ENCODE measurements at regions not wholly inside any gene's neighbourhood (a gene's known extent, or its start where the extent isn't known, plus 50 kb on each side); places are given as distances from the start of the nearest gene placed in this dataset.

DNA sequence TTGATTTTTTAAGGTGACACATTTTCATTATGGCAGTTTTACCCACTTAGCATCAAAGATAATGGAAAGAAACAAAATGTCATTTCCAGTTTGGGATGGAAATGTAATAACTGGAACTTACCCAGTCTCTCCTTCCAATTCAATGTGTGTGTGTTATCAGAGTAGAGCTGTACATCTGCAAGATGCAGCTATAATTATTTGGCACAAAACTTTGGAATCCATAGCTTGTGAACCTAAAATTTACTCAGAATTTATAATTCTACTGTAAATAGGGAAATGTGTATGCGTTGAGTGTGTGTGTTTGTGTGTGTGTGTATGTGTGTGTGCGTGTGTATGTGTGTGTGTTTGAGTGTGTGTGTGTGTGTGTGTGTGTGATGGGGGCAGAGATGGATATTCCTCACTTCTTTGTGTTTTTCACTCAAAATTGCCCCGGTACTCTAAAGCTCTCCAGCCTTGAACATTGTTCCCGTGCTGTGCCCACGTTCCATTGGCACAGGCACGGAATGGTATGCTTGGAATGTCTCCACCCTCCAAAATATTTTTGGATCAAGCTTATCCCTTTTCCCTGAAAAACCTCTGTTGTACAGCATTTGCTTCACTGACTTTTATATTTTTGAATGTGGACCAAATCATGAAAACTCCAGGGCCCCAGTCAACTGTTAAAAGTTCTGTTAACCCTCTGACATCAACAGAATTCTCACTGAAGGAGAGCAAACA lies 150.2 kb upstream of the BMP4 start:
- no peak overlapping the region for H3K27ac ChIP-seq
- no peaks in the 10 kb centered on the region for H3K4me1 ChIP-seq (ENCODE audit: low read depth, poor library complexity, severe bottlenecking)
- no peaks in the 10 kb centered on the region for H3K27me3 ChIP-seq (ENCODE audit: insufficient read depth, low read depth)
- H3K79me2 ChIP-seq (ENCODE audit: insufficient read depth, low read depth) = no peaks in the 10 kb centered on the region
- no peak overlapping the region for H3K9ac ChIP-seq
- H4K20me1 ChIP-seq (ENCODE audit: insufficient read depth) = no peaks in the 10 kb centered on the region
- H3K4me3 ChIP-seq (IDR thresholded peaks at IDR 0.05; ENCODE audit: insufficient read depth, low read depth, low read length) = no peak overlapping the region
- no peaks in the 10 kb centered on the region for H3K36me3 ChIP-seq (ENCODE audit: insufficient read depth)
- TF ChIP-seq, protein P1, sequence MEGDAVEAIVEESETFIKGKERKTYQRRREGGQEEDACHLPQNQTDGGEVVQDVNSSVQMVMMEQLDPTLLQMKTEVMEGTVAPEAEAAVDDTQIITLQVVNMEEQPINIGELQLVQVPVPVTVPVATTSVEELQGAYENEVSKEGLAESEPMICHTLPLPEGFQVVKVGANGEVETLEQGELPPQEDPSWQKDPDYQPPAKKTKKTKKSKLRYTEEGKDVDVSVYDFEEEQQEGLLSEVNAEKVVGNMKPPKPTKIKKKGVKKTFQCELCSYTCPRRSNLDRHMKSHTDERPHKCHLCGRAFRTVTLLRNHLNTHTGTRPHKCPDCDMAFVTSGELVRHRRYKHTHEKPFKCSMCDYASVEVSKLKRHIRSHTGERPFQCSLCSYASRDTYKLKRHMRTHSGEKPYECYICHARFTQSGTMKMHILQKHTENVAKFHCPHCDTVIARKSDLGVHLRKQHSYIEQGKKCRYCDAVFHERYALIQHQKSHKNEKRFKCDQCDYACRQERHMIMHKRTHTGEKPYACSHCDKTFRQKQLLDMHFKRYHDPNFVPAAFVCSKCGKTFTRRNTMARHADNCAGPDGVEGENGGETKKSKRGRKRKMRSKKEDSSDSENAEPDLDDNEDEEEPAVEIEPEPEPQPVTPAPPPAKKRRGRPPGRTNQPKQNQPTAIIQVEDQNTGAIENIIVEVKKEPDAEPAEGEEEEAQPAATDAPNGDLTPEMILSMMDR (conservative IDR thresholded peaks at IDR 0.05; ENCODE audit: low read depth, low read length) = no peak
- no peak overlapping the region for H3K4me2 ChIP-seq
- no peak overlapping the region for H2AFZ ChIP-seq (ENCODE audit: low read depth)

DNA sequence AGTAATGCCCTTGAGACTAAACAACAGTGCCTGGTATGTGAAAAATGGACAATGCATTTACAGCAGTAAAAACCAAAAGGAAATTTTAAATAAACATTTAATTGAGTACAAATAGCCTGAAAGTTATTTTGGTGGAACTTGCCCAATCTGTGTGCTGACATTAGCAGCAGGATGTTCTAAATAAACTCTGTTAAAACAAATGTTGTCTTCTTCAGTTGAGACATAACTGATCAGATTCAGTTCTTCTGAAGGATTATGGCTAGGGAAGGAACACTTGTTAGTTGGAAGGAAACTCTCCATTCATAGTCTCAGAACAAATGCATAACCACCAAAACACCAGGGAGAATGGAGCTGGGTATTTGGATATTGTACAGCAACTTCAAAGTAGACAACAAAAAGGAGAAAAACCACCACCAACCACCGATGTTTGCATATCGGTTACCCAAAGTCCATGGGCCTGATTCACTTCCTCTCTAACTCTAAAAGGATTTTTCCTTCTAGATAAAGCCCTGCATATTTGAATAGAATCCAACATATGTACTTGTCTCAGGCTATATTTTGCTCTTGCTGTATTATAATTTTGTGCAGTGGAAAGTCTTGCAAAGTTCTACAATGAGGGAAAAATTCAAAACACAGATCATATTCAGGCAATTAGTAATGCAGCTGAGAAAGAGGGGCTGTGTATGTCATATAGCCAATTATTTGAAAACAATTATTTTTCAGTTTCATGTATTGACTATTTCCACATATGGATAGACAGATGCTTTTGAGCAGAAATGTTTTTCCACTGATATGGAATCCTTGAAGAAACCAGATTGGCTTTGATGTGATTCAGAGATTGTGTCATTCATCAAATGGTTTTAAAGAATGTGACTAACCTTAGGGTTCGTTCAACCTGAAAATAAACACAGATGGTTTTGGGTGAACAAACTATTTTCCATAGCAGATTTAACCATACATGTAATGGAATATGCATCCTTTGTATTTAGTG lies 152.2 kb upstream of the BMP4 start:
- Histone ChIP-seq H3K79me2 (ENCODE audit: insufficient read depth, low read depth) (no peaks in the 10 kb centered on the region), H2AFZ (ENCODE audit: low read depth) (no peak overlapping the region), H3K4me2 (no peak overlapping the region), H4K20me1 (ENCODE audit: insufficient read depth) (no peaks in the 10 kb centered on the region), H3K27me3 (ENCODE audit: insufficient read depth, low read depth) (no peaks in the 10 kb centered on the region), H3K36me3 (ENCODE audit: insufficient read depth) (no peaks in the 10 kb centered on the region), H3K4me1 (ENCODE audit: low read depth, poor library complexity, severe bottlenecking) (no peaks in the 10 kb centered on the region), H3K9ac (no peak overlapping the region), H3K4me3 (IDR thresholded peaks at IDR 0.05; ENCODE audit: insufficient read depth, low read depth, low read length) (no peak overlapping the region), H3K27ac (no peak overlapping the region)
- TF ChIP-seq, protein P1 (conservative IDR thresholded peaks at IDR 0.05; ENCODE audit: low read depth, low read length) = no peak

DNA sequence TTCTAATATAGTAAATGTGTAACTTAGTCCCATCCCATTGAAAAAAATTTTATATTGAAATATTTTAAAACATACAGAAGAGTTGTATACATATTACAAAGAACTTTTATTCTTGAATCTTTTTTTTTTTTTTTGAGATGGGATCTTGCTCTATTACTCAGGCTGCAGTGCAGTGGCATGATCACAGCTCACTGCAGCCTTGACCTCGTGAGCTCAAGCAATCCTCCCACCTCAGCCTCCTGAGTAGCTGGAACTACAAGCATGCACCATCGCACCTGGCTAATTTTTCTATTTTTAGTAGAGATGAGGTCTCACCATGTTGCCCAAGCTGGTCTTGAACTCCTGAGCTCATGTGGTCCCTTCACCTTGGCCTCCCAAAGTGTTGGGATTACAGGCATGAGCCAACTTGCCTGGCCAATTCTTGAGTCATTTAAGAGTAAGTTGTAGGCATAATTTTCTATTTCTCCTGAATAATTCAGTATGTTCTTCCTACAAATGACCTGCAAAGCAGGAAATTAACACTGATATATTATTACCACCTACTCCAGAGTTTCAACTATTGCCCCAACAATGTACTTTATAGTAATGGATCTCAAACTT lies 153.0 kb upstream of the BMP4 start:
- no peaks in the 10 kb centered on the region for H3K27me3 ChIP-seq (ENCODE audit: insufficient read depth, low read depth)
- H3K9ac ChIP-seq = no peak overlapping the region
- H3K4me1 ChIP-seq (ENCODE audit: low read depth, poor library complexity, severe bottlenecking) = no peaks in the 10 kb centered on the region
- TF ChIP-seq, protein P1 (conservative IDR thresholded peaks at IDR 0.05; ENCODE audit: low read depth, low read length) = no peak
- H3K4me2 ChIP-seq = no peak overlapping the region
- H3K27ac ChIP-seq = no peak overlapping the region
- H4K20me1 ChIP-seq (ENCODE audit: insufficient read depth) = no peaks in the 10 kb centered on the region
- no peaks in the 10 kb centered on the region for H3K36me3 ChIP-seq (ENCODE audit: insufficient read depth)
- H2AFZ ChIP-seq (ENCODE audit: low read depth) = no peak overlapping the region
- no peak overlapping the region for H3K4me3 ChIP-seq (IDR thresholded peaks at IDR 0.05; ENCODE audit: insufficient read depth, low read depth, low read length)
- no peaks in the 10 kb centered on the region for H3K79me2 ChIP-seq (ENCODE audit: insufficient read depth, low read depth)

DNA sequence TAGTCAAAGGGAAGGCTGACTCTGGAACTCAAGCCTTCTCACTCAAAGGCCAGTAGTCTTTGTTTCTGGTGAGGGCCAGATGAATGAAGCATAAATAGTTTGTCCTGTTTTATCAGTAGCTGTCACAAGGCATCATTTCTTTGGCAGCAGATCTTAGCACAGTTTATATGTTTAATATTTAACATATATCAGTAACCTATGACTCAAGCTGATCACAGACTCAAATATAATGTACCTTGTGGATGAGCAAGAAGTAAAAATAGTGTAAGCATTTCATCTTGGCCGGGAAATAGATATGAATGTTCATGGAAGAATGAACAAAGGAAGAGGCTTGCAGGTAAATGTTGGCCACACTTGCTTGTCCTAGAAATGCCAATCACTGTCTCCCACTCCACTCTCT lies 158.3 kb upstream of the BMP4 start:
- Histone ChIP-seq H4K20me1 (ENCODE audit: insufficient read depth) (no peaks in the 10 kb centered on the region), H3K79me2 (ENCODE audit: insufficient read depth, low read depth) (no peaks in the 10 kb centered on the region), H3K9ac (no peak overlapping the region), H3K4me2 (no peak overlapping the region), H3K36me3 (ENCODE audit: insufficient read depth) (no peaks in the 10 kb centered on the region), H3K27ac (no peak overlapping the region), H3K4me1 (ENCODE audit: low read depth, poor library complexity, severe bottlenecking) (no peaks in the 10 kb centered on the region), H3K27me3 (ENCODE audit: insufficient read depth, low read depth) (no peaks in the 10 kb centered on the region), H2AFZ (ENCODE audit: low read depth) (no peak overlapping the region), H3K4me3 (IDR thresholded peaks at IDR 0.05; ENCODE audit: insufficient read depth, low read depth, low read length) (no peak overlapping the region)
- TF ChIP-seq, protein P1 (conservative IDR thresholded peaks at IDR 0.05; ENCODE audit: low read depth, low read length) = no peak

All from KMS-11 (cell line).